Neutrophil (primary cell): ENCODE measurements at regions not wholly inside any gene's neighbourhood (a gene's known extent, or its start where the extent isn't known, plus 50 kb on each side); places are given as distances from the start of the nearest gene placed in this dataset.

Experiments
- H3K27ac ChIP-seq: fragments of 200-600 bp; sonication (generic); 2 replicates; pipeline ENCODE4 v1.5.1; 2016; ENCODE audit warnings: mild to moderate bottlenecking, moderate library complexity
- H3K27me3 ChIP-seq: fragments of 200-600 bp; sonication (generic); 2 replicates; pipeline ENCODE4 v1.6.0; 2016; ENCODE audit warnings: mild to moderate bottlenecking
- H3K36me3 ChIP-seq: fragments of 200-600 bp; sonication (generic); 2 replicates; pipeline ENCODE4 v1.5.1; 2017
- H3K4me1 ChIP-seq, 2 experiments: fragments of 200-600 bp in 1 of 2; sonication (generic) in 1 of 2; 1 replicate in 1 of 2; 2 replicates in 1 of 2; pipeline versions ENCODE4 v1.5.1 to v1.6.1; 2013 to 2016; ENCODE audit warnings: low read depth in 1 of 2, low read length in 1 of 2, mild to moderate bottlenecking in 1 of 2, moderate library complexity in 1 of 2; ENCODE audit not compliant: control insufficient read depth in 1 of 2, insufficient read depth in 1 of 2
- H3K4me3 ChIP-seq, 2 experiments: fragments of 200-600 bp in 1 of 2; sonication (generic) in 1 of 2; 1 replicate in 1 of 2; 2 replicates in 1 of 2; pipeline ENCODE4 v1.5.1; 2013 to 2016; ENCODE audit warnings: low read depth in 1 of 2, low read length in 1 of 2, mild to moderate bottlenecking in 1 of 2, moderate library complexity in 1 of 2
- H3K9me3 ChIP-seq: fragments of 200-600 bp; sonication (generic); 2 replicates; pipeline ENCODE4 v1.5.1; 2016
- CTCF ChIP-seq: fragments of 200-600 bp; sonication (generic); IDR thresholded peaks from 2 replicates; pipeline ENCODE4 v1.5.1; 2016; ENCODE audit warnings: antibody characterized with exemption

- H3K27ac ChIP-seq: no peak overlapping the region
- TF ChIP-seq CTCF: no peak
Observed at GRCh38 chr18:22542406-22542835, 124.7 kb upstream of the CTAGE1 start.

GRCh38 chr18:22543769-22544168 lies 126.1 kb upstream of the CTAGE1 start:
- no peaks in the 10 kb centered on the region for H3K9me3 ChIP-seq
- TF ChIP-seq CTCF: no peak
- H3K36me3 ChIP-seq: no peaks in the 10 kb centered on the region
- H3K4me1 ChIP-seq: no peaks in the 10 kb centered on the region
- no peaks in the 10 kb centered on the region for H3K27me3 ChIP-seq
- H3K27ac ChIP-seq: no peak overlapping the region
- no peak overlapping the region for H3K4me3 ChIP-seq

More at GRCh38 chr18:22542406-22542835, 124.7 kb upstream of the CTAGE1 start:
- no peaks in the 10 kb centered on the region for H3K36me3 ChIP-seq
- no peak overlapping the region for H3K4me3 ChIP-seq
- H3K27me3 ChIP-seq: no peaks in the 10 kb centered on the region
- H3K4me1 ChIP-seq: no peaks in the 10 kb centered on the region
- no peaks in the 10 kb centered on the region for H3K9me3 ChIP-seq

- Histone ChIP-seq H3K4me3 (no peak overlapping the region), H3K9me3 (no peaks in the 10 kb centered on the region), H3K27me3 (no peaks in the 10 kb centered on the region), H3K4me1 (no peaks in the 10 kb centered on the region), H3K36me3 (no peaks in the 10 kb centered on the region), H3K27ac (no peak overlapping the region)
- TF ChIP-seq CTCF: no peak
Observed at GRCh38 chr18:22544626-22545025, 126.9 kb upstream of the CTAGE1 start.

- H3K9me3 ChIP-seq: no peaks in the 10 kb centered on the region
- H3K27ac ChIP-seq: no peak overlapping the region
- H3K4me1 ChIP-seq: no peaks in the 10 kb centered on the region
- no peak overlapping the region for H3K4me3 ChIP-seq
- no peaks in the 10 kb centered on the region for H3K36me3 ChIP-seq
- H3K27me3 ChIP-seq: no peaks in the 10 kb centered on the region
- TF ChIP-seq CTCF: no peak
Observed at GRCh38 chr18:22545066-22545760, 127.5 kb upstream of the CTAGE1 start.

GRCh38 chr18:22546905-22547570 lies 129.3 kb upstream of the CTAGE1 start:
- no peak overlapping the region for H3K4me3 ChIP-seq
- no peaks in the 10 kb centered on the region for H3K36me3 ChIP-seq
- H3K9me3 ChIP-seq: no peaks in the 10 kb centered on the region
- no peaks in the 10 kb centered on the region for H3K27me3 ChIP-seq
- no peaks in the 10 kb centered on the region for H3K4me1 ChIP-seq
- H3K27ac ChIP-seq: no peak overlapping the region
- TF ChIP-seq CTCF: no peak
